Lower leg skin (tissue), 4 donors: ENCODE measurements at regions not wholly inside any gene's neighbourhood (a gene's known extent, or its start where the extent isn't known, plus 50 kb on each side); places are given as distances from the start of the nearest gene placed in this dataset.

ENCODE experiments used
- DNase-seq, 2 donors: peaks; one replicate each; pipeline ENCODE4 v3.0.0-alpha.2; 2019; ENCODE audit warnings: low spot score in 2 of 2
- H3K4me3 ChIP-seq: fragments of 200-600 bp; sonication (generic); 2 replicates; pipeline ENCODE4 v1.5.1; 2017; ENCODE audit warnings: mild to moderate bottlenecking, low read depth; ENCODE audit not compliant: poor library complexity, severe bottlenecking
- CTCF ChIP-seq, 3 donors: fragments of 450-650 bp; IDR thresholded peaks; one replicate each; pipeline ENCODE4 v1.5.1; 2016; ENCODE audit warnings: antibody characterized with exemption in 3 of 3, mild to moderate bottlenecking in 3 of 3, moderate library complexity in 2 of 3
- POLR2A ChIP-seq, 2 donors: fragments of 450-650 bp; IDR thresholded peaks; one replicate each; pipeline ENCODE4 v1.6.1; 2016 to 2017; ENCODE audit warnings: antibody characterized with exemption in 2 of 2, mild to moderate bottlenecking in 1 of 2, moderate library complexity in 1 of 2
- WGBS, 2 donors: methylation state at CpG; one replicate each; pipeline ENCODE4 v1.1.5; 2018; 5-methylcytosine and 5-hydroxymethylcytosine counted together
- intact Hi-C: fragments of 100-400 bp; cut with DNase I; formaldehyde crosslinking; loops from one replicate; pipeline ENCODE4 v1.15.0; 2023; ENCODE audit warnings: low total_unique reads

- WGBS, 2 donors, result 57 to 62% methylated on average over 14 of the region's 14 CpGs
- no peak for DNase-seq
- intact Hi-C loops, result no loop called here
- no peak overlapping the region for H3K4me3 ChIP-seq
- no peak for TF ChIP-seq POLR2A (IDR thresholded peaks at IDR 0.05)
- TF ChIP-seq CTCF (IDR thresholded peaks at IDR 0.05), result no peak
These were observed 178.2 kb upstream of the PITRM1 start for GRCh38 chr10:3350617-3351258.

- intact Hi-C loops, result no loop called here
- WGBS, 2 donors, result 88% methylated on average over 11 of the region's 11 CpGs
- no peak for TF ChIP-seq CTCF (IDR thresholded peaks at IDR 0.05)
- TF ChIP-seq POLR2A (IDR thresholded peaks at IDR 0.05), result no peak
- DNase-seq, result no peak
- no peak overlapping the region for H3K4me3 ChIP-seq
These were observed 177.6 kb upstream of the PITRM1 start for GRCh38 chr10:3350205-3350604.

GRCh38 chr10:3348564-3348963 is 176.0 kb upstream of the PITRM1 start:
- no peak for TF ChIP-seq POLR2A (IDR thresholded peaks at IDR 0.05)
- no peak for TF ChIP-seq CTCF (IDR thresholded peaks at IDR 0.05)
- no peak overlapping the region for H3K4me3 ChIP-seq
- WGBS, 2 donors, result 95% methylated on average over 6 of the region's 6 CpGs
- intact Hi-C loops, result no loop called here
- DNase-seq, result no peak

GRCh38 chr10:3347413-3348182 is 175.0 kb upstream of the PITRM1 start:
- no peak for DNase-seq
- TF ChIP-seq POLR2A (IDR thresholded peaks at IDR 0.05) (no peak), CTCF (IDR thresholded peaks at IDR 0.05) (no peak)
- 44 to 57% methylated on average over 12 of the region's 12 CpGs for WGBS, 2 donors
- H3K4me3 ChIP-seq, result no peak overlapping the region
- intact Hi-C loops, result no loop called here

- H3K4me3 ChIP-seq, result no peak overlapping the region
- TF ChIP-seq CTCF (IDR thresholded peaks at IDR 0.05), result no peak
- TF ChIP-seq POLR2A (IDR thresholded peaks at IDR 0.05), result no peak
- WGBS, 2 donors, result 76 to 88% methylated on average over 10 of the region's 10 CpGs
- intact Hi-C loops, result no loop called here
- DNase-seq, result no peak
These were observed 174.3 kb upstream of the PITRM1 start for GRCh38 chr10:3346851-3347250.
